HUDEP-2 (cell line): ENCODE measurements at regions not wholly inside any gene's neighbourhood (a gene's known extent, or its start where the extent isn't known, plus 50 kb on each side); places are given as distances from the start of the nearest gene placed in this dataset.

Experiments
- DNase-seq, 76 experiments: peaks; one replicate each; lab custom pipeline; 2025; ENCODE audit not compliant: unreplicated experiment in 76 of 76; lab: John Stamatoyannopoulos, UW

GRCh38 chr11:69411257-69411924 is 70.1 kb upstream of the LINC01488 start:
- no peak for DNase-seq

- no peak for DNase-seq
Measured at GRCh38 chr11:69413015-69413801, 68.3 kb upstream of the LINC01488 start.

GRCh38 chr11:69413993-69414392 is 67.5 kb upstream of the LINC01488 start:
- no peak for DNase-seq

- DNase-seq: no peak
Measured at GRCh38 chr11:69414773-69415187, 66.7 kb upstream of the LINC01488 start.

GRCh38 chr11:69415411-69416142 is 65.9 kb upstream of the LINC01488 start:
- no peak for DNase-seq

- DNase-seq: no peak
Measured at GRCh38 chr11:69416143-69416515, 65.3 kb upstream of the LINC01488 start.

GRCh38 chr11:69416762-69417698 is 64.4 kb upstream of the LINC01488 start:
- DNase-seq: no peak

- no peak for DNase-seq
Measured at GRCh38 chr11:69417699-69418085, 63.8 kb upstream of the LINC01488 start.

- no peak for DNase-seq
Measured at GRCh38 chr11:69418576-69419296, 62.7 kb upstream of the LINC01488 start.

- no peak for DNase-seq
Measured at GRCh38 chr11:69419662-69420395, 61.6 kb upstream of the LINC01488 start.

GRCh38 chr11:69422645-69423044 is 58.8 kb upstream of the LINC01488 start:
- DNase-seq: no peak

- DNase-seq: no peak
Measured at GRCh38 chr11:69423181-69423580, 58.3 kb upstream of the LINC01488 start.

- no peak for DNase-seq
Measured at GRCh38 chr11:69423611-69424385, 57.7 kb upstream of the LINC01488 start.

- no peak for DNase-seq
Measured at GRCh38 chr11:69424748-69425147, 56.7 kb upstream of the LINC01488 start.

GRCh38 chr11:69425444-69425843 is 56.0 kb upstream of the LINC01488 start:
- DNase-seq: no peak

- no peak for DNase-seq
Measured at GRCh38 chr11:69425895-69426544, 55.4 kb upstream of the LINC01488 start.

- DNase-seq: no peak
Measured at GRCh38 chr11:69427337-69427736, 54.1 kb upstream of the LINC01488 start.
